SK-N-SH treated with all-trans-retinoic acid at 6 μM for 48 hours (cell line): ENCODE measurements at regions not wholly inside any gene's neighbourhood (a gene's known extent, or its start where the extent isn't known, plus 50 kb on each side); places are given as distances from the start of the nearest gene placed in this dataset.

Source experiments
- ATAC-seq: fragments of 200-7000 bp; cut with Tn5 transposase; 3 replicates; pipeline ENCODE4 v1.9.1; 2020; ENCODE audit warnings: mild to moderate bottlenecking, moderate library complexity
- ARNTL ChIP-seq: fragments of 450-650 bp; formaldehyde crosslinking; IDR thresholded peaks from 2 replicates; pipeline ENCODE4 v1.5.0; 2020; ENCODE audit warnings: low read depth, mild to moderate bottlenecking, moderate library complexity, borderline replicate concordance
- CREB5 ChIP-seq: fragments of 250-450 bp; sonication (Bioruptor Pico); IDR thresholded peaks from 2 replicates; pipeline ENCODE4 v1.5.1; 2020; ENCODE audit warnings: low read depth, mild to moderate bottlenecking, moderate library complexity
- CSDC2 ChIP-seq: fragments of 250-450 bp; sonication (Bioruptor Pico); IDR thresholded peaks from 2 replicates; pipeline ENCODE4 v1.5.0; 2020; ENCODE audit warnings: mild to moderate bottlenecking, moderate library complexity
- CSRNP3 ChIP-seq: fragments of 250-450 bp; sonication (Bioruptor Pico); IDR thresholded peaks from 2 replicates; pipeline ENCODE4 v1.5.1; 2021; ENCODE audit warnings: mild to moderate bottlenecking, moderate library complexity
- ESRRG ChIP-seq: fragments of 250-450 bp; sonication (Bioruptor Pico); IDR thresholded peaks from 2 replicates; pipeline ENCODE4 v1.6.1; 2021; ENCODE audit warnings: mild to moderate bottlenecking
- GLIS3 ChIP-seq: fragments of 250-450 bp; sonication (Bioruptor Pico); IDR thresholded peaks from 2 replicates; pipeline ENCODE4 v1.5.0; 2020; ENCODE audit warnings: mild to moderate bottlenecking, moderate library complexity
- OSR1 ChIP-seq: fragments of 250-450 bp; sonication (Bioruptor Pico); IDR thresholded peaks from 2 replicates; pipeline ENCODE4 v1.8.0; 2022; ENCODE audit warnings: moderate library complexity, mild to moderate bottlenecking, inconsistent platforms
- PATZ1 ChIP-seq: fragments of 250-450 bp; sonication (Bioruptor Pico); IDR thresholded peaks from 2 replicates; pipeline ENCODE4 v1.8.0; 2020; ENCODE audit warnings: mild to moderate bottlenecking, moderate library complexity, borderline replicate concordance
- POU6F1 ChIP-seq: fragments of 250-450 bp; sonication (Bioruptor Pico); IDR thresholded peaks from 2 replicates; pipeline ENCODE4 v1.8.0; 2021; ENCODE audit warnings: low read depth, mild to moderate bottlenecking, moderate library complexity, borderline replicate concordance
- RARB ChIP-seq: fragments of 250-450 bp; sonication (Bioruptor Pico); IDR thresholded peaks from 2 replicates; pipeline ENCODE4 v1.8.0; 2021; ENCODE audit warnings: mild to moderate bottlenecking, moderate library complexity
- SNAI2 ChIP-seq: fragments of 250-450 bp; sonication (Bioruptor Pico); IDR thresholded peaks from 2 replicates; pipeline ENCODE4 v1.5.0; 2020; ENCODE audit warnings: mild to moderate bottlenecking, moderate library complexity
- TCF4 ChIP-seq: fragments of 250-450 bp; sonication (Bioruptor Pico); IDR thresholded peaks from 2 replicates; pipeline ENCODE4 v1.8.0; 2021; ENCODE audit warnings: mild to moderate bottlenecking, moderate library complexity, borderline replicate concordance
- TOX ChIP-seq: fragments of 250-450 bp; sonication (Bioruptor Pico); IDR thresholded peaks from 2 replicates; pipeline ENCODE4 v1.8.0; 2021; ENCODE audit warnings: mild to moderate bottlenecking, moderate library complexity, borderline replicate concordance
- TSHZ2 ChIP-seq: fragments of 250-450 bp; sonication (Bioruptor Pico); IDR thresholded peaks from 2 replicates; pipeline ENCODE4 v1.5.0; 2020; ENCODE audit warnings: mild to moderate bottlenecking, moderate library complexity
- ZC3H10 ChIP-seq: fragments of 250-450 bp; sonication (Bioruptor Pico); IDR thresholded peaks from 2 replicates; pipeline ENCODE4 v1.5.1; 2021; ENCODE audit warnings: mild to moderate bottlenecking, moderate library complexity
- ZFP3 ChIP-seq: fragments of 250-450 bp; sonication (Bioruptor Pico); IDR thresholded peaks from 2 replicates; pipeline ENCODE4 v1.5.0; 2020; ENCODE audit warnings: mild to moderate bottlenecking, moderate library complexity
- ZFP30 ChIP-seq: fragments of 450-650 bp; formaldehyde crosslinking; IDR thresholded peaks from 2 replicates; pipeline ENCODE4 v1.5.0; 2022; ENCODE audit warnings: mild to moderate bottlenecking, moderate library complexity
- ZNF70 ChIP-seq: fragments of 450-650 bp; formaldehyde crosslinking; IDR thresholded peaks from 2 replicates; pipeline ENCODE4 v1.5.0; 2020; ENCODE audit warnings: mild to moderate bottlenecking, moderate library complexity
- ZNF8 ChIP-seq: fragments of 450-650 bp; formaldehyde crosslinking; IDR thresholded peaks from 2 replicates; pipeline ENCODE4 v1.5.0; 2020; ENCODE audit warnings: mild to moderate bottlenecking, moderate library complexity

GRCh38 chr6:130697995-130698535, 129.1 kb upstream of the SMLR1 start:
- peak; percentile 95 for ATAC-seq
- no peak for TF ChIP-seq ZNF70 (CRISPR knock-in tag)
- no peak for TF ChIP-seq GLIS3
- no peak for TF ChIP-seq OSR1 (CRISPR knock-in tag)
- no peak for TF ChIP-seq ARNTL (CRISPR knock-in tag)
- no peak for TF ChIP-seq SNAI2
- no peak for TF ChIP-seq ESRRG
- TF ChIP-seq TOX (CRISPR knock-in tag), result no peak
- TF ChIP-seq POU6F1 (CRISPR knock-in tag), result no peak
- TF ChIP-seq ZFP30 (CRISPR knock-in tag), result no peak
- TF ChIP-seq, all 23 proteins: peak for 0

GRCh38 chr6:130699742-130700141, 127.5 kb upstream of the SMLR1 start:
- TF ChIP-seq GLIS3, result no peak
- no peak for TF ChIP-seq POU6F1 (CRISPR knock-in tag)
- no peak for TF ChIP-seq TSHZ2 (CRISPR knock-in tag)
- no peak for TF ChIP-seq ZNF70 (CRISPR knock-in tag)
- ATAC-seq, result no peak

GRCh38 chr6:130700397-130700796, 126.8 kb upstream of the SMLR1 start:
- TF ChIP-seq ARNTL (CRISPR knock-in tag), result no peak
- no peak for TF ChIP-seq ZC3H10 (CRISPR knock-in tag)
- TF ChIP-seq SNAI2, result no peak
- no peak for TF ChIP-seq TCF4
- TF ChIP-seq ZFP30 (CRISPR knock-in tag), result no peak
- TF ChIP-seq CSRNP3 (CRISPR knock-in tag), result no peak
- no peak for TF ChIP-seq TOX (CRISPR knock-in tag)
- TF ChIP-seq RARB (CRISPR knock-in tag), result no peak
- no peak for TF ChIP-seq PATZ1 (CRISPR knock-in tag)
- no peak for TF ChIP-seq CREB5 (CRISPR knock-in tag)
- TF ChIP-seq CSDC2, result no peak
- TF ChIP-seq ZNF8 (CRISPR knock-in tag), result no peak
- TF ChIP-seq ZNF70 (CRISPR knock-in tag), result no peak
- TF ChIP-seq GLIS3, result no peak
- TF ChIP-seq ZFP3, result no peak
- no peak for TF ChIP-seq TSHZ2 (CRISPR knock-in tag)
- ATAC-seq, result no peak
